ENCODE measurements at regions not wholly inside any gene's neighbourhood (a gene's known extent, or its start where the extent isn't known, plus 50 kb on each side); places are given as distances from the start of the nearest gene placed in this dataset.

- no peak for TF ChIP-seq ZNF274 (IDR thresholded peaks at IDR 0.05; ENCODE audit: insufficient read depth, insufficient read length)
- TF ChIP-seq CREM (IDR thresholded peaks at IDR 0.05; ENCODE audit: low read depth) = no peak
- no peak for TF ChIP-seq KLF5 (IDR thresholded peaks at IDR 0.05; ENCODE audit: partially characterized antibody)
- TF ChIP-seq RUNX3 (IDR thresholded peaks at IDR 0.05; ENCODE audit: low read length) = no peak
- no peak for TF ChIP-seq ETV6 (conservative IDR thresholded peaks at IDR 0.05 in 1 of 2, IDR thresholded peaks at IDR 0.05 in 1 of 2; ENCODE audit: borderline replicate concordance in 1 of 2, low read depth in 1 of 2)
- TF ChIP-seq HDAC2 (IDR thresholded peaks at IDR 0.05) = no peak
- TF ChIP-seq, protein P1, sequence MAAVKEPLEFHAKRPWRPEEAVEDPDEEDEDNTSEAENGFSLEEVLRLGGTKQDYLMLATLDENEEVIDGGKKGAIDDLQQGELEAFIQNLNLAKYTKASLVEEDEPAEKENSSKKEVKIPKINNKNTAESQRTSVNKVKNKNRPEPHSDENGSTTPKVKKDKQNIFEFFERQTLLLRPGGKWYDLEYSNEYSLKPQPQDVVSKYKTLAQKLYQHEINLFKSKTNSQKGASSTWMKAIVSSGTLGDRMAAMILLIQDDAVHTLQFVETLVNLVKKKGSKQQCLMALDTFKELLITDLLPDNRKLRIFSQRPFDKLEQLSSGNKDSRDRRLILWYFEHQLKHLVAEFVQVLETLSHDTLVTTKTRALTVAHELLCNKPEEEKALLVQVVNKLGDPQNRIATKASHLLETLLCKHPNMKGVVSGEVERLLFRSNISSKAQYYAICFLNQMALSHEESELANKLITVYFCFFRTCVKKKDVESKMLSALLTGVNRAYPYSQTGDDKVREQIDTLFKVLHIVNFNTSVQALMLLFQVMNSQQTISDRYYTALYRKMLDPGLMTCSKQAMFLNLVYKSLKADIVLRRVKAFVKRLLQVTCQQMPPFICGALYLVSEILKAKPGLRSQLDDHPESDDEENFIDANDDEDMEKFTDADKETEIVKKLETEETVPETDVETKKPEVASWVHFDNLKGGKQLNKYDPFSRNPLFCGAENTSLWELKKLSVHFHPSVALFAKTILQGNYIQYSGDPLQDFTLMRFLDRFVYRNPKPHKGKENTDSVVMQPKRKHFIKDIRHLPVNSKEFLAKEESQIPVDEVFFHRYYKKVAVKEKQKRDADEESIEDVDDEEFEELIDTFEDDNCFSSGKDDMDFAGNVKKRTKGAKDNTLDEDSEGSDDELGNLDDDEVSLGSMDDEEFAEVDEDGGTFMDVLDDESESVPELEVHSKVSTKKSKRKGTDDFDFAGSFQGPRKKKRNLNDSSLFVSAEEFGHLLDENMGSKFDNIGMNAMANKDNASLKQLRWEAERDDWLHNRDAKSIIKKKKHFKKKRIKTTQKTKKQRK (IDR thresholded peaks at IDR 0.05; ENCODE audit: low read depth, low read length) = no peak
- TF ChIP-seq, protein P2, sequence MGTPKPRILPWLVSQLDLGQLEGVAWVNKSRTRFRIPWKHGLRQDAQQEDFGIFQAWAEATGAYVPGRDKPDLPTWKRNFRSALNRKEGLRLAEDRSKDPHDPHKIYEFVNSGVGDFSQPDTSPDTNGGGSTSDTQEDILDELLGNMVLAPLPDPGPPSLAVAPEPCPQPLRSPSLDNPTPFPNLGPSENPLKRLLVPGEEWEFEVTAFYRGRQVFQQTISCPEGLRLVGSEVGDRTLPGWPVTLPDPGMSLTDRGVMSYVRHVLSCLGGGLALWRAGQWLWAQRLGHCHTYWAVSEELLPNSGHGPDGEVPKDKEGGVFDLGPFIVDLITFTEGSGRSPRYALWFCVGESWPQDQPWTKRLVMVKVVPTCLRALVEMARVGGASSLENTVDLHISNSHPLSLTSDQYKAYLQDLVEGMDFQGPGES (IDR thresholded peaks at IDR 0.05) = no peak
- no peak for TF ChIP-seq ZNF384 (IDR thresholded peaks at IDR 0.05; ENCODE audit: borderline replicate concordance, low read depth, low read length)
- TF ChIP-seq POLR2AphosphoS2 (IDR thresholded peaks at IDR 0.05; ENCODE audit: low read depth, low read length) = no peak
- TF ChIP-seq ATF7 (IDR thresholded peaks at IDR 0.05; ENCODE audit: low read depth) = no peak
- no peak for TF ChIP-seq RB1 (IDR thresholded peaks at IDR 0.05; ENCODE audit: borderline replicate concordance)
- TF ChIP-seq POU2F2 (IDR thresholded peaks at IDR 0.05; ENCODE audit: borderline replicate concordance, low read depth, low read length) = no peak
- no peak for TF ChIP-seq POLR2AphosphoS5 (IDR thresholded peaks at IDR 0.05; ENCODE audit: low read length)
- TF ChIP-seq, protein P3, sequence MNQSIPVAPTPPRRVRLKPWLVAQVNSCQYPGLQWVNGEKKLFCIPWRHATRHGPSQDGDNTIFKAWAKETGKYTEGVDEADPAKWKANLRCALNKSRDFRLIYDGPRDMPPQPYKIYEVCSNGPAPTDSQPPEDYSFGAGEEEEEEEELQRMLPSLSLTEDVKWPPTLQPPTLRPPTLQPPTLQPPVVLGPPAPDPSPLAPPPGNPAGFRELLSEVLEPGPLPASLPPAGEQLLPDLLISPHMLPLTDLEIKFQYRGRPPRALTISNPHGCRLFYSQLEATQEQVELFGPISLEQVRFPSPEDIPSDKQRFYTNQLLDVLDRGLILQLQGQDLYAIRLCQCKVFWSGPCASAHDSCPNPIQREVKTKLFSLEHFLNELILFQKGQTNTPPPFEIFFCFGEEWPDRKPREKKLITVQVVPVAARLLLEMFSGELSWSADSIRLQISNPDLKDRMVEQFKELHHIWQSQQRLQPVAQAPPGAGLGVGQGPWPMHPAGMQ (IDR thresholded peaks at IDR 0.05; ENCODE audit: borderline replicate concordance) = no peak
- no peak for TF ChIP-seq STAT3 (IDR thresholded peaks at IDR 0.05; ENCODE audit: low read depth, low read length)
- TF ChIP-seq HDAC6 (IDR thresholded peaks at IDR 0.05; ENCODE audit: unreplicated experiment) = no peak
- no peak overlapping the region for H3K4me2 ChIP-seq (ENCODE audit: control insufficient read depth, insufficient read depth)
- H4K20me1 ChIP-seq (ENCODE audit: control insufficient read depth, insufficient read depth) = no peaks in the 10 kb centered on the region
- SMC1A ChIA-PET (ENCODE audit: uncharacterized antibody, unreplicated experiment) = no interaction called here
- intact Hi-C loops (cut with micrococcal nuclease; ENCODE audit: unreplicated experiment) (no loop called here), in situ Hi-C loops (cut with MboI) (no loop called here)
- H3K4me3 ChIP-seq = no peak overlapping the region
- BruUV-seq (replicated peaks) = no TSS peak
- ATAC-seq (no peak), FAIRE-seq (no peak), DNase-seq (ENCODE audit: low read depth, low spot score) (no peak)
- H2AFZ ChIP-seq (ENCODE audit: control insufficient read depth, low read depth, low read length) = no peak overlapping the region
- CTCF ChIA-PET = no interaction called here
- RAD21 ChIA-PET (ENCODE audit: unreplicated experiment) = no interaction called here
- H3K9ac ChIP-seq (ENCODE audit: control insufficient read depth, insufficient read depth, low read length) = no peak overlapping the region
- peaks cover 0 to 7% of the 10 kb centered on the region in 2 experiments; a peak in 1 of 4 replicates for H3K27me3 ChIP-seq (replicated peaks in 1 of 2; ENCODE audit: control insufficient read depth in 2 of 2, insufficient read depth in 2 of 2, low read length in 1 of 2)
- no peaks in the 10 kb centered on the region for H3K36me3 ChIP-seq (ENCODE audit: control insufficient read depth in 2 of 2, insufficient read depth in 2 of 2, low read length in 1 of 2)
- no peaks in the 10 kb centered on the region for H3K79me2 ChIP-seq (ENCODE audit: control insufficient read depth, insufficient read depth, low read length)
- no peaks in the 10 kb centered on the region for H3K9me3 ChIP-seq (replicated peaks; ENCODE audit: control insufficient read depth, insufficient read depth, low read length)
- no peaks in the 10 kb centered on the region for H3K4me1 ChIP-seq (ENCODE audit: control insufficient read depth, insufficient read depth, low read length)
- H3K27ac ChIP-seq (ENCODE audit: control insufficient read depth, insufficient read depth) = no peak overlapping the region
- POLR2A ChIA-PET = no interaction called here
- WGBS (ENCODE audit: insufficient coverage, insufficient replicate concordance, low lambda C conversion rate, missing lambda C conversion rate) = 16% methylated on average over 5 of the region's 5 CpGs
Measured at GRCh38 chr1:29481031-29481430, 244.7 kb downstream of the PTPRU start.
